Stomach (tissue), 4 donors: ENCODE measurements at regions not wholly inside any gene's neighbourhood (a gene's known extent, or its start where the extent isn't known, plus 50 kb on each side); places are given as distances from the start of the nearest gene placed in this dataset.

Experiments used
- POLR2A ChIP-seq, 4 donors: fragments of 450-650 bp; IDR thresholded peaks; one replicate each; pipeline ENCODE4 v1.6.1; 2016; ENCODE audit warnings: antibody characterized with exemption in 4 of 4, control low read depth in 2 of 4, mild to moderate bottlenecking in 1 of 4, moderate library complexity in 1 of 4
- TF ChIP-seq, protein P1 (sequence below), 7 experiments: fragments of 450-650 bp in 4 of 7; fragments of 200-600 bp in 3 of 7; sonication (generic) in 3 of 7; IDR thresholded peaks; one replicate each; pipeline ENCODE4 v1.5.1; 2016 to 2019; ENCODE audit warnings: antibody characterized with exemption in 7 of 7, control low read depth in 2 of 7, mild to moderate bottlenecking in 1 of 7

DNA sequence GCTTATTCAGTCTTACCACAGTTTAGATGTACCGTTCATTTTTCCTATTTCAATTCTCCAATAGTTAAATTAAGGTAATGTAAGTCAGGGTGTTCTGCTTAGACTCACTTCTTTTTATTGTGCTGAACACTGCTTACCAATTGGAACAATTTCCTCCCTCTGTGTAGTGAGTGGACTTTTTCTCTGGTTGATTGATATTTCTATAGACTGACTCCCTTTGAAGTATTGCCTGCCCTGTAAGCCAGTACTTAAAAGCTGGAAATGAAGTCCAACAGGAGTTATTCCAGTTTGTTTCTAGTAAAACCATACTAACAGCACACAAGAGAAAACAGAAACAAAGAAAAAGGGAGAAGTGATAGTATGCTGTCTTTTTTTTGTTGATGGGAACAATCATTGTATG, 1674.9 kb downstream of the REEP3 start:
- TF ChIP-seq, protein P1, sequence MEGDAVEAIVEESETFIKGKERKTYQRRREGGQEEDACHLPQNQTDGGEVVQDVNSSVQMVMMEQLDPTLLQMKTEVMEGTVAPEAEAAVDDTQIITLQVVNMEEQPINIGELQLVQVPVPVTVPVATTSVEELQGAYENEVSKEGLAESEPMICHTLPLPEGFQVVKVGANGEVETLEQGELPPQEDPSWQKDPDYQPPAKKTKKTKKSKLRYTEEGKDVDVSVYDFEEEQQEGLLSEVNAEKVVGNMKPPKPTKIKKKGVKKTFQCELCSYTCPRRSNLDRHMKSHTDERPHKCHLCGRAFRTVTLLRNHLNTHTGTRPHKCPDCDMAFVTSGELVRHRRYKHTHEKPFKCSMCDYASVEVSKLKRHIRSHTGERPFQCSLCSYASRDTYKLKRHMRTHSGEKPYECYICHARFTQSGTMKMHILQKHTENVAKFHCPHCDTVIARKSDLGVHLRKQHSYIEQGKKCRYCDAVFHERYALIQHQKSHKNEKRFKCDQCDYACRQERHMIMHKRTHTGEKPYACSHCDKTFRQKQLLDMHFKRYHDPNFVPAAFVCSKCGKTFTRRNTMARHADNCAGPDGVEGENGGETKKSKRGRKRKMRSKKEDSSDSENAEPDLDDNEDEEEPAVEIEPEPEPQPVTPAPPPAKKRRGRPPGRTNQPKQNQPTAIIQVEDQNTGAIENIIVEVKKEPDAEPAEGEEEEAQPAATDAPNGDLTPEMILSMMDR (IDR thresholded peaks at IDR 0.05) = no peak
- TF ChIP-seq POLR2A (IDR thresholded peaks at IDR 0.05) = no peak
